ENCODE measurements at regions not wholly inside any gene's neighbourhood (a gene's known extent, or its start where the extent isn't known, plus 50 kb on each side); places are given as distances from the start of the nearest gene placed in this dataset.

- H3K4me1 Mint-ChIP-seq, result no peaks in the 10 kb centered on the region
- H3K36me3 Mint-ChIP-seq (ENCODE audit: low read depth), result no peaks in the 10 kb centered on the region
- intact Hi-C loops (cut with DNase I, micrococcal nuclease), result no loop called here
- H3K9me3 Mint-ChIP-seq (ENCODE audit: low read depth), result peaks cover 11% of the 10 kb centered on the region
- no peaks in the 10 kb centered on the region for H3K27me3 Mint-ChIP-seq
- H3K27ac Mint-ChIP-seq, result no peak overlapping the region
- no peak overlapping the region for H3K4me3 Mint-ChIP-seq
- CTCF ChIA-PET, result no interaction called here
- no peak for ATAC-seq
- POLR2A ChIA-PET, result no interaction called here
- DNase-seq, result no peak
These were observed 540.3 kb downstream of the TDRD15 start for GRCh38 chr2:21664083-21664482.

GRCh38 chr2:21667638-21668037, 543.9 kb downstream of the TDRD15 start:
- no peak overlapping the region for H3K4me3 Mint-ChIP-seq
- no peaks in the 10 kb centered on the region for H3K27me3 Mint-ChIP-seq
- ChIA-PET POLR2A (no interaction called here), CTCF (no interaction called here)
- H3K4me1 Mint-ChIP-seq, result no peaks in the 10 kb centered on the region
- no peak overlapping the region for H3K27ac Mint-ChIP-seq
- H3K36me3 Mint-ChIP-seq (ENCODE audit: low read depth), result no peaks in the 10 kb centered on the region
- peaks cover 5% of the 10 kb centered on the region for H3K9me3 Mint-ChIP-seq (ENCODE audit: low read depth)
- no peak for DNase-seq
- no peak for ATAC-seq
- intact Hi-C loops (cut with DNase I, micrococcal nuclease), result no loop called here

GRCh38 chr2:21668078-21668710, 544.4 kb downstream of the TDRD15 start:
- Mint-ChIP-seq H3K4me3 (no peak overlapping the region), H3K27me3 (no peaks in the 10 kb centered on the region), H3K27ac (no peak overlapping the region), H3K36me3 (ENCODE audit: low read depth) (no peaks in the 10 kb centered on the region), H3K4me1 (no peaks in the 10 kb centered on the region), H3K9me3 (ENCODE audit: low read depth) (peaks cover 7% of the 10 kb centered on the region)
- POLR2A ChIA-PET, result no interaction called here
- CTCF ChIA-PET, result no interaction called here
- DNase-seq (no peak), ATAC-seq (no peak)
- intact Hi-C loops (cut with DNase I, micrococcal nuclease), result no loop called here

- H3K36me3 Mint-ChIP-seq (ENCODE audit: low read depth), result no peaks in the 10 kb centered on the region
- CTCF ChIA-PET, result no interaction called here
- H3K27me3 Mint-ChIP-seq, result no peaks in the 10 kb centered on the region
- POLR2A ChIA-PET, result no interaction called here
- no peaks in the 10 kb centered on the region for H3K4me1 Mint-ChIP-seq
- H3K4me3 Mint-ChIP-seq, result no peak overlapping the region
- intact Hi-C loops (cut with DNase I, micrococcal nuclease), result no loop called here
- ATAC-seq (no peak), DNase-seq (no peak)
- H3K9me3 Mint-ChIP-seq (ENCODE audit: low read depth), result peaks cover 14% of the 10 kb centered on the region
- no peak overlapping the region for H3K27ac Mint-ChIP-seq
These were observed 552.3 kb downstream of the TDRD15 start for GRCh38 chr2:21676041-21676440.

- no peaks in the 10 kb centered on the region for H3K4me1 Mint-ChIP-seq
These were observed 552.9 kb downstream of the TDRD15 start for GRCh38 chr2:21676676-21677075.

GRCh38 chr2:21683838-21684237, 560.1 kb downstream of the TDRD15 start:
- no peak for DNase-seq
- H3K4me3 Mint-ChIP-seq, result no peak overlapping the region
- no peak for ATAC-seq
- intact Hi-C loops (cut with DNase I, micrococcal nuclease), result no loop called here
- no peaks in the 10 kb centered on the region for H3K27me3 Mint-ChIP-seq
- peaks cover 12% of the 10 kb centered on the region for H3K9me3 Mint-ChIP-seq (ENCODE audit: low read depth)
- no peak overlapping the region for H3K27ac Mint-ChIP-seq
- no peaks in the 10 kb centered on the region for H3K36me3 Mint-ChIP-seq (ENCODE audit: low read depth)
- no peaks in the 10 kb centered on the region for H3K4me1 Mint-ChIP-seq
- POLR2A ChIA-PET, result no interaction called here
- CTCF ChIA-PET, result interaction anchor here (0.5 kb wide), 1 partner anchor 1137 kb away, joined by 3 read pairs; no protein-coding TSS in a partner anchor

More at GRCh38 chr2:21676676-21677075, 552.9 kb downstream of the TDRD15 start:
- no peak overlapping the region for H3K4me3 Mint-ChIP-seq
- H3K9me3 Mint-ChIP-seq (ENCODE audit: low read depth), result peaks cover 14% of the 10 kb centered on the region
- ATAC-seq, result no peak
- no peak for DNase-seq
- H3K27ac Mint-ChIP-seq, result no peak overlapping the region
- no peaks in the 10 kb centered on the region for H3K36me3 Mint-ChIP-seq (ENCODE audit: low read depth)
- ChIA-PET POLR2A (no interaction called here), CTCF (no interaction called here)
- intact Hi-C loops (cut with DNase I, micrococcal nuclease), result no loop called here
- no peaks in the 10 kb centered on the region for H3K27me3 Mint-ChIP-seq

- H3K9me3 Mint-ChIP-seq (ENCODE audit: low read depth), result peaks cover 4% of the 10 kb centered on the region
- ATAC-seq, result no peak
- H3K4me1 Mint-ChIP-seq, result no peaks in the 10 kb centered on the region
- H3K27me3 Mint-ChIP-seq, result no peaks in the 10 kb centered on the region
- ChIA-PET CTCF (no interaction called here), POLR2A (no interaction called here)
- H3K36me3 Mint-ChIP-seq (ENCODE audit: low read depth), result no peaks in the 10 kb centered on the region
- no peak for DNase-seq
- no peak overlapping the region for H3K27ac Mint-ChIP-seq
- intact Hi-C loops (cut with DNase I, micrococcal nuclease), result no loop called here
- no peak overlapping the region for H3K4me3 Mint-ChIP-seq
These were observed 563.8 kb downstream of the TDRD15 start for GRCh38 chr2:21687589-21687988.

GRCh38 chr2:21690005-21690404, 566.2 kb downstream of the TDRD15 start:
- H3K4me1 Mint-ChIP-seq, result no peaks in the 10 kb centered on the region
- ATAC-seq (no peak), DNase-seq (no peak)
- H3K27me3 Mint-ChIP-seq, result no peaks in the 10 kb centered on the region
- intact Hi-C loops (cut with DNase I, micrococcal nuclease), result no loop called here
- ChIA-PET POLR2A (no interaction called here), CTCF (no interaction called here)
- H3K36me3 Mint-ChIP-seq (ENCODE audit: low read depth), result no peaks in the 10 kb centered on the region
- H3K9me3 Mint-ChIP-seq (ENCODE audit: low read depth), result peaks cover 2% of the 10 kb centered on the region
- no peak overlapping the region for H3K27ac Mint-ChIP-seq
- H3K4me3 Mint-ChIP-seq, result no peak overlapping the region

- H3K27ac Mint-ChIP-seq, result no peak overlapping the region
- no peaks in the 10 kb centered on the region for H3K4me1 Mint-ChIP-seq
- no peak for DNase-seq
- no peak for ATAC-seq
- ChIA-PET CTCF (no interaction called here), POLR2A (no interaction called here)
- intact Hi-C loops (cut with DNase I, micrococcal nuclease), result no loop called here
- H3K36me3 Mint-ChIP-seq (ENCODE audit: low read depth), result no peaks in the 10 kb centered on the region
- H3K9me3 Mint-ChIP-seq (ENCODE audit: low read depth), result peaks cover 2% of the 10 kb centered on the region
- H3K27me3 Mint-ChIP-seq, result no peaks in the 10 kb centered on the region
- no peak overlapping the region for H3K4me3 Mint-ChIP-seq
These were observed 569.3 kb downstream of the TDRD15 start for GRCh38 chr2:21693081-21693480.

- ATAC-seq, result no peak
- Mint-ChIP-seq H3K27me3 (no peaks in the 10 kb centered on the region), H3K27ac (no peak overlapping the region), H3K4me3 (no peak overlapping the region), H3K36me3 (ENCODE audit: low read depth) (no peaks in the 10 kb centered on the region), H3K4me1 (no peaks in the 10 kb centered on the region), H3K9me3 (ENCODE audit: low read depth) (peaks cover 2% of the 10 kb centered on the region)
- no peak for DNase-seq
- POLR2A ChIA-PET, result no interaction called here
- intact Hi-C loops (cut with DNase I, micrococcal nuclease), result no loop called here
- CTCF ChIA-PET, result no interaction called here
These were observed 570.5 kb downstream of the TDRD15 start for GRCh38 chr2:21694079-21694878.

- intact Hi-C loops (cut with DNase I, micrococcal nuclease), result no loop called here
- no peaks in the 10 kb centered on the region for H3K27me3 Mint-ChIP-seq
These were observed 573.1 kb downstream of the TDRD15 start for GRCh38 chr2:21696900-21697299.

GRCh38 chr2:21700644-21701043, 576.9 kb downstream of the TDRD15 start:
- no peak overlapping the region for H3K4me3 Mint-ChIP-seq
- CTCF ChIA-PET, result no interaction called here

More at GRCh38 chr2:21696900-21697299, 573.1 kb downstream of the TDRD15 start:
- no peaks in the 10 kb centered on the region for H3K36me3 Mint-ChIP-seq (ENCODE audit: low read depth)
- ChIA-PET CTCF (interaction anchor here (0.5 kb wide), 1 partner anchor 254 kb away, joined by 3 read pairs; no protein-coding TSS in a partner anchor), POLR2A (no interaction called here)
- H3K4me3 Mint-ChIP-seq, result no peak overlapping the region
- DNase-seq, result no peak
- no peaks in the 10 kb centered on the region for H3K4me1 Mint-ChIP-seq
- no peak overlapping the region for H3K27ac Mint-ChIP-seq
- peaks cover 1% of the 10 kb centered on the region for H3K9me3 Mint-ChIP-seq (ENCODE audit: low read depth)
- ATAC-seq, result no peak

More at GRCh38 chr2:21700644-21701043, 576.9 kb downstream of the TDRD15 start:
- Mint-ChIP-seq H3K27me3 (no peaks in the 10 kb centered on the region), H3K27ac (no peak overlapping the region), H3K36me3 (ENCODE audit: low read depth) (no peaks in the 10 kb centered on the region), H3K9me3 (ENCODE audit: low read depth) (no peaks in the 10 kb centered on the region), H3K4me1 (no peaks in the 10 kb centered on the region)
- POLR2A ChIA-PET, result no interaction called here
- DNase-seq, result no peak
- intact Hi-C loops (cut with DNase I, micrococcal nuclease), result no loop called here
- ATAC-seq, result no peak

Measured in activated CD4-positive, alpha-beta T cell treated with anti-CD3 and anti-CD28 coated beads for 36 hours (primary cell).